OCI-LY7 (cell line): ENCODE measurements at regions not wholly inside any gene's neighbourhood (a gene's known extent, or its start where the extent isn't known, plus 50 kb on each side); places are given as distances from the start of the nearest gene placed in this dataset.

ENCODE experiments used
- EZH2phosphoT487 ChIP-seq: fragments of 200-600 bp; sonication (generic); IDR thresholded peaks from 2 replicates; pipeline ENCODE4 v1.6.1; 2018; ENCODE audit warnings: low read depth, borderline replicate concordance, mild to moderate bottlenecking, mixed run types, antibody characterized with exemption, low read length, moderate library complexity, mixed read lengths
- TF ChIP-seq, protein P1 (sequence below): fragments of 200-600 bp; sonication (generic); conservative IDR thresholded peaks from 2 replicates; pipeline ENCODE4 v1.5.1; 2014; ENCODE audit warnings: mild to moderate bottlenecking, antibody characterized with exemption, low read length, moderate library complexity, mixed read lengths

DNA sequence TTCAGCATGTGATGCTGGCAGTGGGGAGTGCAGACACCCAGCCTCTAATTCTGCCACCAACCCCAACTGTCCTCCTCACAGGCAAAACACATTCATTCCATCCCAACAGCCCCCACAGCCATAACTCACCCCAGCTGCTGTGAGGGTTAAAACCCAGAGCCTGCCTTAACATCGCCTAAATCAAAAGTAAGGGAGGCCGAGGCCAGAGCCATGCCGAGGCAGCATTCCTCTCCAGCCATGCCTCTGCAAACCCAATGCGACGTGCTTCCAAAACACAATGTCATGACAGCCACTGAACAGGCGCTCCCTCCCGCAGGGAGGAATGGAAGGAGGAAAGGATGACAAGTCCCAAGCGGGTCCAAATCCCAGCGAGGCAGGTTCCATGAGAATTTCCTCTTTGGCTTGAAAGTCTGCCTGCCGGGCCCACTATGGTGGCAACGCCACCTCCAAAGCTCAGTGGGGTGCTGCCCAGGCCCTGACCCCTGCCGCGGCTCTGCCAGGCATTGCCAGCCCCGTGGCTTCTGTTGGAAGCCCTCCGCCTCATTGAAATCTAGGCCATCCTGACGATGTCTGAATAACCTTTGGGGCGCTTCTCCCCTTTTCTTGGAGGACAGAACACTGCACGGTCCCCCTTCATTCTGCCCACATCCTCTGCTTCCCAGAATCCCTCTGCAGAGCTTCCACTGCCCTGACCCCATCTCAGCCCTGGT lies 472.3 kb downstream of the BRD1 start:
- TF ChIP-seq, protein P1, sequence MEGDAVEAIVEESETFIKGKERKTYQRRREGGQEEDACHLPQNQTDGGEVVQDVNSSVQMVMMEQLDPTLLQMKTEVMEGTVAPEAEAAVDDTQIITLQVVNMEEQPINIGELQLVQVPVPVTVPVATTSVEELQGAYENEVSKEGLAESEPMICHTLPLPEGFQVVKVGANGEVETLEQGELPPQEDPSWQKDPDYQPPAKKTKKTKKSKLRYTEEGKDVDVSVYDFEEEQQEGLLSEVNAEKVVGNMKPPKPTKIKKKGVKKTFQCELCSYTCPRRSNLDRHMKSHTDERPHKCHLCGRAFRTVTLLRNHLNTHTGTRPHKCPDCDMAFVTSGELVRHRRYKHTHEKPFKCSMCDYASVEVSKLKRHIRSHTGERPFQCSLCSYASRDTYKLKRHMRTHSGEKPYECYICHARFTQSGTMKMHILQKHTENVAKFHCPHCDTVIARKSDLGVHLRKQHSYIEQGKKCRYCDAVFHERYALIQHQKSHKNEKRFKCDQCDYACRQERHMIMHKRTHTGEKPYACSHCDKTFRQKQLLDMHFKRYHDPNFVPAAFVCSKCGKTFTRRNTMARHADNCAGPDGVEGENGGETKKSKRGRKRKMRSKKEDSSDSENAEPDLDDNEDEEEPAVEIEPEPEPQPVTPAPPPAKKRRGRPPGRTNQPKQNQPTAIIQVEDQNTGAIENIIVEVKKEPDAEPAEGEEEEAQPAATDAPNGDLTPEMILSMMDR, result no peak
- TF ChIP-seq EZH2phosphoT487, result no peak
